Stimulated activated naive CD8-positive, alpha-beta T cell treated with anti-CD3 and anti-CD28 coated beads, Interleukin-15, amount 100 ng/mL, for 72 hours (primary cell): ENCODE measurements at regions not wholly inside any gene's neighbourhood (a gene's known extent, or its start where the extent isn't known, plus 50 kb on each side); places are given as distances from the start of the nearest gene placed in this dataset.
A peak's percentile ranks its signal among the peaks of the same experiment; 100 is the strongest.

Experiments
- ATAC-seq: fragments of 150-1000 bp; cut with Tn5 transposase; 2 replicates; pipeline ENCODE4 v1.10.0; 2021; ENCODE audit warnings: mild to moderate bottlenecking, moderate library complexity
- DNase-seq, 2 donors: peaks; one replicate each; pipeline ENCODE4 v3.0.0; 2021 to 2022
- H3K27ac Mint-ChIP-seq, 2 donors: one replicate each; pipeline ENCODE4 v1.8.0; 2022; ENCODE audit warnings: mild to moderate bottlenecking in 2 of 2, mixed read lengths in 2 of 2, moderate library complexity in 2 of 2
- H3K27me3 Mint-ChIP-seq: one replicate; pipeline ENCODE4 v1.8.0; 2022; ENCODE audit warnings: mixed read lengths
- H3K4me1 Mint-ChIP-seq: one replicate; pipeline ENCODE4 v1.8.0; 2022; ENCODE audit warnings: mild to moderate bottlenecking, mixed read lengths
- H3K4me3 Mint-ChIP-seq, 2 donors: one replicate each; pipeline ENCODE4 v1.8.0; 2022; ENCODE audit warnings: mild to moderate bottlenecking in 2 of 2, mixed read lengths in 2 of 2, moderate library complexity in 1 of 2
- H3K9me3 Mint-ChIP-seq, 2 donors: one replicate each; pipeline ENCODE4 v1.8.0; 2022; ENCODE audit warnings: mixed read lengths in 2 of 2

GRCh38 chr1:87642581-87643221 lies 314.0 kb downstream of the LMO4 start:
- Mint-ChIP-seq H3K9me3 (peaks cover 0 to 6% of the 10 kb centered on the region in 2 donors), H3K4me1 (no peaks in the 10 kb centered on the region), H3K4me3 (no peak overlapping the region), H3K27ac (no peak overlapping the region), H3K27me3 (no peaks in the 10 kb centered on the region)
- DNase-seq (no peak), ATAC-seq (no peak)

GRCh38 chr1:87644033-87644578 lies 315.4 kb downstream of the LMO4 start:
- H3K27me3 Mint-ChIP-seq: no peaks in the 10 kb centered on the region
- no peak overlapping the region for H3K4me3 Mint-ChIP-seq

GRCh38 chr1:87644579-87645190 lies 316.0 kb downstream of the LMO4 start:
- Mint-ChIP-seq H3K27me3 (no peaks in the 10 kb centered on the region), H3K4me3 (no peak overlapping the region), H3K4me1 (no peaks in the 10 kb centered on the region), H3K27ac (no peak overlapping the region), H3K9me3 (no peaks in the 10 kb centered on the region)
- peak; percentile 75 for ATAC-seq
- DNase-seq: no peak

More at GRCh38 chr1:87644033-87644578, 315.4 kb downstream of the LMO4 start:
- no peak overlapping the region for H3K27ac Mint-ChIP-seq
- H3K4me1 Mint-ChIP-seq: no peaks in the 10 kb centered on the region
- ATAC-seq: peak; percentile 66
- H3K9me3 Mint-ChIP-seq: no peaks in the 10 kb centered on the region
- no peak for DNase-seq

- DNase-seq (no peak), ATAC-seq (no peak)
- Mint-ChIP-seq H3K27me3 (no peaks in the 10 kb centered on the region), H3K27ac (no peak overlapping the region), H3K4me3 (no peak overlapping the region), H3K4me1 (no peaks in the 10 kb centered on the region), H3K9me3 (no peaks in the 10 kb centered on the region)
Observed at GRCh38 chr1:87647430-87648177, 318.9 kb downstream of the LMO4 start.

- Mint-ChIP-seq H3K27me3 (no peaks in the 10 kb centered on the region), H3K4me3 (no peak overlapping the region), H3K4me1 (no peaks in the 10 kb centered on the region), H3K9me3 (no peaks in the 10 kb centered on the region), H3K27ac (no peak overlapping the region)
- no peak for DNase-seq
- ATAC-seq: no peak
Observed at GRCh38 chr1:87648323-87649119, 319.8 kb downstream of the LMO4 start.

- ATAC-seq (no peak), DNase-seq (no peak)
- Mint-ChIP-seq H3K4me3 (no peak overlapping the region), H3K4me1 (no peaks in the 10 kb centered on the region), H3K27ac (no peak overlapping the region), H3K9me3 (no peaks in the 10 kb centered on the region), H3K27me3 (no peaks in the 10 kb centered on the region)
Observed at GRCh38 chr1:87650306-87650705, 321.6 kb downstream of the LMO4 start.

GRCh38 chr1:87652176-87652575 lies 323.5 kb downstream of the LMO4 start:
- DNase-seq: no peak
- no peak overlapping the region for H3K27ac Mint-ChIP-seq
- no peaks in the 10 kb centered on the region for H3K9me3 Mint-ChIP-seq
- H3K4me1 Mint-ChIP-seq: no peaks in the 10 kb centered on the region
- H3K4me3 Mint-ChIP-seq: no peak overlapping the region
- no peak for ATAC-seq
- H3K27me3 Mint-ChIP-seq: no peaks in the 10 kb centered on the region

GRCh38 chr1:87665151-87665550 lies 336.5 kb downstream of the LMO4 start:
- H3K9me3 Mint-ChIP-seq: peaks cover 4 to 14% of the 10 kb centered on the region in 2 donors
- ATAC-seq (no peak), DNase-seq (no peak)
- H3K27ac Mint-ChIP-seq: no peak overlapping the region
- H3K27me3 Mint-ChIP-seq: peaks cover 13% of the 10 kb centered on the region
- no peak overlapping the region for H3K4me3 Mint-ChIP-seq
- H3K4me1 Mint-ChIP-seq: no peaks in the 10 kb centered on the region

- DNase-seq (no peak), ATAC-seq (no peak)
- Mint-ChIP-seq H3K4me1 (no peaks in the 10 kb centered on the region), H3K27me3 (peaks cover 13% of the 10 kb centered on the region), H3K9me3 (peaks cover 0 to 6% of the 10 kb centered on the region in 2 donors), H3K4me3 (no peak overlapping the region), H3K27ac (no peak overlapping the region)
Observed at GRCh38 chr1:87666681-87667080, 338.0 kb downstream of the LMO4 start.

- Mint-ChIP-seq H3K4me1 (no peaks in the 10 kb centered on the region), H3K27me3 (peaks cover 13% of the 10 kb centered on the region), H3K4me3 (no peak overlapping the region), H3K27ac (no peak overlapping the region), H3K9me3 (peaks cover 0 to 6% of the 10 kb centered on the region in 2 donors)
- DNase-seq (no peak), ATAC-seq (no peak)
Observed at GRCh38 chr1:87669674-87670073, 341.0 kb downstream of the LMO4 start.

- no peak for ATAC-seq
- no peak overlapping the region for H3K4me3 Mint-ChIP-seq
- no peaks in the 10 kb centered on the region for H3K27me3 Mint-ChIP-seq
- DNase-seq: no peak
- H3K9me3 Mint-ChIP-seq: no peaks in the 10 kb centered on the region
- H3K27ac Mint-ChIP-seq: no peak overlapping the region
- H3K4me1 Mint-ChIP-seq: no peaks in the 10 kb centered on the region
Observed at GRCh38 chr1:87673309-87673708, 344.6 kb downstream of the LMO4 start.

- no peaks in the 10 kb centered on the region for H3K27me3 Mint-ChIP-seq
- no peak for DNase-seq
- no peak for ATAC-seq
- H3K4me1 Mint-ChIP-seq: no peaks in the 10 kb centered on the region
- no peaks in the 10 kb centered on the region for H3K9me3 Mint-ChIP-seq
- H3K27ac Mint-ChIP-seq: no peak overlapping the region
- no peak overlapping the region for H3K4me3 Mint-ChIP-seq
Observed at GRCh38 chr1:87673748-87674147, 345.1 kb downstream of the LMO4 start.

GRCh38 chr1:87674791-87675190 lies 346.1 kb downstream of the LMO4 start:
- Mint-ChIP-seq H3K9me3 (no peaks in the 10 kb centered on the region), H3K4me3 (no peak overlapping the region), H3K27ac (no peak overlapping the region), H3K4me1 (no peaks in the 10 kb centered on the region), H3K27me3 (no peaks in the 10 kb centered on the region)
- DNase-seq (no peak), ATAC-seq (no peak)

- H3K27ac Mint-ChIP-seq: no peak overlapping the region
- no peak overlapping the region for H3K4me3 Mint-ChIP-seq
- H3K4me1 Mint-ChIP-seq: no peaks in the 10 kb centered on the region
- DNase-seq (no peak), ATAC-seq (no peak)
- peaks cover 6% of the 10 kb centered on the region for H3K27me3 Mint-ChIP-seq
- H3K9me3 Mint-ChIP-seq: no peaks in the 10 kb centered on the region
Observed at GRCh38 chr1:87678266-87678665, 349.6 kb downstream of the LMO4 start.

- H3K4me3 Mint-ChIP-seq: no peak overlapping the region
- DNase-seq: no peak
- no peaks in the 10 kb centered on the region for H3K9me3 Mint-ChIP-seq
- ATAC-seq: no peak
- H3K27me3 Mint-ChIP-seq: peaks cover 6% of the 10 kb centered on the region
- no peak overlapping the region for H3K27ac Mint-ChIP-seq
- H3K4me1 Mint-ChIP-seq: no peaks in the 10 kb centered on the region
Observed at GRCh38 chr1:87682565-87682964, 353.9 kb downstream of the LMO4 start.
